ENCODE measurements at regions not wholly inside any gene's neighbourhood (a gene's known extent, or its start where the extent isn't known, plus 50 kb on each side); places are given as distances from the start of the nearest gene placed in this dataset.

DNA sequence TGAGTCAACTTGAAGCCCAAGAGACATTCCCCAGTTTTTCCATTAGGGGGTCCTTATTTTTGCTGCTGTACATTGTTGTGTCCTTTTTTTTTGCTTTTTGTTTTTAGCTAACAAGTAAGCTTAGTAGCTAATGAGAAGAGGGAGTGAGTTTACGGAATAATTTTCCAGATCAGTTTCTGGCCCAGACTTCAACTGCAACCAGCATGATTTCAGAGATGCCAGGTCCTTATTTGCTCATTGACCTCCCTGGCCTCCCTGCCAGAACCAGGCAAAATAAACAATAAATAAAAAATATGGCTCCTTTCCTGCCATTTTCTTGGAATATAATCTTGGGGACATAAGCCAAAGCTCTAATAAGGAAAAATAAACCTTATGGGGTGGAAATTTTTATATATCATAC, 185.9 kb downstream of the FAT3 start:
- no peak overlapping the region for H3K9ac ChIP-seq (ENCODE audit: low read depth in 1 of 2, low read length in 2 of 2)
- H3K4me3 ChIP-seq (ENCODE audit: low read depth in 1 of 3, low read length in 3 of 3): no peak overlapping the region
- DNase-seq (ENCODE audit: low spot score): no peak
- H3K9me3 ChIP-seq (ENCODE audit: control insufficient read depth in 4 of 4, low read length in 3 of 4): no peaks in the 10 kb centered on the region
- no peaks in the 10 kb centered on the region for H3K36me3 ChIP-seq (ENCODE audit: control insufficient read depth in 4 of 4, insufficient read depth in 3 of 4, low read depth in 1 of 4, low read length in 3 of 4)
- no peak overlapping the region for H3K27ac ChIP-seq (ENCODE audit: low read depth in 1 of 2, low read length in 2 of 2)
- H3K27me3 ChIP-seq (ENCODE audit: control insufficient read depth in 4 of 4, insufficient read depth in 4 of 4, low read length in 3 of 4): peaks cover 0 to 5% (median 0%) of the 10 kb centered on the region in 4 donors
- H3K4me1 ChIP-seq (ENCODE audit: control insufficient read depth in 4 of 4, insufficient read depth in 4 of 4, low read length in 3 of 4): no peaks in the 10 kb centered on the region
- 50% methylated on average over 1 of the region's 1 CpG for WGBS
- TF ChIP-seq GABPA (IDR thresholded peaks at IDR 0.05 in 1 of 2, conservative IDR thresholded peaks at IDR 0.05 in 1 of 2) (no peak), RAD21 (IDR thresholded peaks at IDR 0.05) (no peak), YY1 (IDR thresholded peaks at IDR 0.05) (no peak)
- TF ChIP-seq, protein P1, sequence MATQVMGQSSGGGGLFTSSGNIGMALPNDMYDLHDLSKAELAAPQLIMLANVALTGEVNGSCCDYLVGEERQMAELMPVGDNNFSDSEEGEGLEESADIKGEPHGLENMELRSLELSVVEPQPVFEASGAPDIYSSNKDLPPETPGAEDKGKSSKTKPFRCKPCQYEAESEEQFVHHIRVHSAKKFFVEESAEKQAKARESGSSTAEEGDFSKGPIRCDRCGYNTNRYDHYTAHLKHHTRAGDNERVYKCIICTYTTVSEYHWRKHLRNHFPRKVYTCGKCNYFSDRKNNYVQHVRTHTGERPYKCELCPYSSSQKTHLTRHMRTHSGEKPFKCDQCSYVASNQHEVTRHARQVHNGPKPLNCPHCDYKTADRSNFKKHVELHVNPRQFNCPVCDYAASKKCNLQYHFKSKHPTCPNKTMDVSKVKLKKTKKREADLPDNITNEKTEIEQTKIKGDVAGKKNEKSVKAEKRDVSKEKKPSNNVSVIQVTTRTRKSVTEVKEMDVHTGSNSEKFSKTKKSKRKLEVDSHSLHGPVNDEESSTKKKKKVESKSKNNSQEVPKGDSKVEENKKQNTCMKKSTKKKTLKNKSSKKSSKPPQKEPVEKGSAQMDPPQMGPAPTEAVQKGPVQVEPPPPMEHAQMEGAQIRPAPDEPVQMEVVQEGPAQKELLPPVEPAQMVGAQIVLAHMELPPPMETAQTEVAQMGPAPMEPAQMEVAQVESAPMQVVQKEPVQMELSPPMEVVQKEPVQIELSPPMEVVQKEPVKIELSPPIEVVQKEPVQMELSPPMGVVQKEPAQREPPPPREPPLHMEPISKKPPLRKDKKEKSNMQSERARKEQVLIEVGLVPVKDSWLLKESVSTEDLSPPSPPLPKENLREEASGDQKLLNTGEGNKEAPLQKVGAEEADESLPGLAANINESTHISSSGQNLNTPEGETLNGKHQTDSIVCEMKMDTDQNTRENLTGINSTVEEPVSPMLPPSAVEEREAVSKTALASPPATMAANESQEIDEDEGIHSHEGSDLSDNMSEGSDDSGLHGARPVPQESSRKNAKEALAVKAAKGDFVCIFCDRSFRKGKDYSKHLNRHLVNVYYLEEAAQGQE (IDR thresholded peaks at IDR 0.05): no peak

DNA sequence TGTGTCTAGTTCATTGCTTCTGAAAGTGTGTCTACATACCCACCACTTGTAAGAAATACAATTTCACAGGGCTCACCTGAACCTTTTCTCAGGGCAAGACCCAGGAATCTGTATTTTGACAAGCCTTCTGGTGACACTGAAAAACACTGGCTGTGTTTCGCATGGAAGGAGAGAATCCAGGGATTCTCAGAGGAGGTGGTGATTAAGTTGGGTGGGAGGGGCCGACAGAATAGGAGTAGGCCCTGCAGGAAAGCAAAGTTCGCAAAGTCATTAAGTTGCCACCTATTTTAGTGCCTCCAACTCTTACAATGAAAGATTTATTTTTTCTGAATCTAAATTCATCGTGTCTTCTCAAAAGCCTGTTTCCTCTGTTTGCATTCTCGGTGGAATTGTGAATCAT, 186.8 kb downstream of the FAT3 start:
- 88% methylated on average over 5 of the region's 5 CpGs for WGBS
- H3K27me3 ChIP-seq (ENCODE audit: control insufficient read depth in 4 of 4, insufficient read depth in 4 of 4, low read length in 3 of 4): peaks cover 0 to 5% (median 0%) of the 10 kb centered on the region in 4 donors
- no peak for DNase-seq (ENCODE audit: low spot score)
- no peak overlapping the region for H3K9ac ChIP-seq (ENCODE audit: low read depth in 1 of 2, low read length in 2 of 2)
- no peaks in the 10 kb centered on the region for H3K36me3 ChIP-seq (ENCODE audit: control insufficient read depth in 4 of 4, insufficient read depth in 3 of 4, low read depth in 1 of 4, low read length in 3 of 4)
- H3K4me3 ChIP-seq (ENCODE audit: low read depth in 1 of 3, low read length in 3 of 3): no peak overlapping the region
- no peaks in the 10 kb centered on the region for H3K9me3 ChIP-seq (ENCODE audit: control insufficient read depth in 4 of 4, low read length in 3 of 4)
- H3K27ac ChIP-seq (ENCODE audit: low read depth in 1 of 2, low read length in 2 of 2): no peak overlapping the region
- TF ChIP-seq YY1 (IDR thresholded peaks at IDR 0.05) (no peak), FOXA2 (IDR thresholded peaks at IDR 0.05) (no peak), SP1 (IDR thresholded peaks at IDR 0.05) (no peak), GABPA (IDR thresholded peaks at IDR 0.05 in 1 of 2, conservative IDR thresholded peaks at IDR 0.05 in 1 of 2) (no peak), FOXA1 (IDR thresholded peaks at IDR 0.05) (no peak), NR2F2 (IDR thresholded peaks at IDR 0.05) (no peak), HNF4A (conservative IDR thresholded peaks at IDR 0.05) (no peak), EGR1 (IDR thresholded peaks at IDR 0.05; ENCODE audit: low read depth in 2 of 2) (no peak), JUND (IDR thresholded peaks at IDR 0.05) (no peak), HNF4G (IDR thresholded peaks at IDR 0.05) (no peak), RAD21 (IDR thresholded peaks at IDR 0.05) (no peak), TAF1 (conservative IDR thresholded peaks at IDR 0.05) (no peak), RXRA (IDR thresholded peaks at IDR 0.05) (no peak)
- TF ChIP-seq, protein P2, sequence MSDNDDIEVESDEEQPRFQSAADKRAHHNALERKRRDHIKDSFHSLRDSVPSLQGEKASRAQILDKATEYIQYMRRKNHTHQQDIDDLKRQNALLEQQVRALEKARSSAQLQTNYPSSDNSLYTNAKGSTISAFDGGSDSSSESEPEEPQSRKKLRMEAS (IDR thresholded peaks at IDR 0.05): no peak
- TF ChIP-seq, protein P3, sequence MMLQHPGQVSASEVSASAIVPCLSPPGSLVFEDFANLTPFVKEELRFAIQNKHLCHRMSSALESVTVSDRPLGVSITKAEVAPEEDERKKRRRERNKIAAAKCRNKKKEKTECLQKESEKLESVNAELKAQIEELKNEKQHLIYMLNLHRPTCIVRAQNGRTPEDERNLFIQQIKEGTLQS (IDR thresholded peaks at IDR 0.05): no peak
- TF ChIP-seq, protein P4, sequence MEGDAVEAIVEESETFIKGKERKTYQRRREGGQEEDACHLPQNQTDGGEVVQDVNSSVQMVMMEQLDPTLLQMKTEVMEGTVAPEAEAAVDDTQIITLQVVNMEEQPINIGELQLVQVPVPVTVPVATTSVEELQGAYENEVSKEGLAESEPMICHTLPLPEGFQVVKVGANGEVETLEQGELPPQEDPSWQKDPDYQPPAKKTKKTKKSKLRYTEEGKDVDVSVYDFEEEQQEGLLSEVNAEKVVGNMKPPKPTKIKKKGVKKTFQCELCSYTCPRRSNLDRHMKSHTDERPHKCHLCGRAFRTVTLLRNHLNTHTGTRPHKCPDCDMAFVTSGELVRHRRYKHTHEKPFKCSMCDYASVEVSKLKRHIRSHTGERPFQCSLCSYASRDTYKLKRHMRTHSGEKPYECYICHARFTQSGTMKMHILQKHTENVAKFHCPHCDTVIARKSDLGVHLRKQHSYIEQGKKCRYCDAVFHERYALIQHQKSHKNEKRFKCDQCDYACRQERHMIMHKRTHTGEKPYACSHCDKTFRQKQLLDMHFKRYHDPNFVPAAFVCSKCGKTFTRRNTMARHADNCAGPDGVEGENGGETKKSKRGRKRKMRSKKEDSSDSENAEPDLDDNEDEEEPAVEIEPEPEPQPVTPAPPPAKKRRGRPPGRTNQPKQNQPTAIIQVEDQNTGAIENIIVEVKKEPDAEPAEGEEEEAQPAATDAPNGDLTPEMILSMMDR (IDR thresholded peaks at IDR 0.05; ENCODE audit: low read depth, low read length, missing input control): no peak
- TF ChIP-seq, protein P5, sequence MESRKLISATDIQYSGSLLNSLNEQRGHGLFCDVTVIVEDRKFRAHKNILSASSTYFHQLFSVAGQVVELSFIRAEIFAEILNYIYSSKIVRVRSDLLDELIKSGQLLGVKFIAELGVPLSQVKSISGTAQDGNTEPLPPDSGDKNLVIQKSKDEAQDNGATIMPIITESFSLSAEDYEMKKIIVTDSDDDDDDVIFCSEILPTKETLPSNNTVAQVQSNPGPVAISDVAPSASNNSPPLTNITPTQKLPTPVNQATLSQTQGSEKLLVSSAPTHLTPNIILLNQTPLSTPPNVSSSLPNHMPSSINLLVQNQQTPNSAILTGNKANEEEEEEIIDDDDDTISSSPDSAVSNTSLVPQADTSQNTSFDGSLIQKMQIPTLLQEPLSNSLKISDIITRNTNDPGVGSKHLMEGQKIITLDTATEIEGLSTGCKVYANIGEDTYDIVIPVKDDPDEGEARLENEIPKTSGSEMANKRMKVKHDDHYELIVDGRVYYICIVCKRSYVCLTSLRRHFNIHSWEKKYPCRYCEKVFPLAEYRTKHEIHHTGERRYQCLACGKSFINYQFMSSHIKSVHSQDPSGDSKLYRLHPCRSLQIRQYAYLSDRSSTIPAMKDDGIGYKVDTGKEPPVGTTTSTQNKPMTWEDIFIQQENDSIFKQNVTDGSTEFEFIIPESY (IDR thresholded peaks at IDR 0.05): no peak
- TF ChIP-seq, protein P1 (IDR thresholded peaks at IDR 0.05): no peak
- no peaks in the 10 kb centered on the region for H3K4me1 ChIP-seq (ENCODE audit: control insufficient read depth in 4 of 4, insufficient read depth in 4 of 4, low read length in 3 of 4)

All from liver (tissue), 8 donors.